Muscle of arm (tissue), 1 donor: ENCODE measurements at regions not wholly inside any gene's neighbourhood (a gene's known extent, or its start where the extent isn't known, plus 50 kb on each side); places are given as distances from the start of the nearest gene placed in this dataset.

Source experiments
- DNase-seq: peaks from one replicate; pipeline ENCODE4 v3.0.0-alpha.2; 2013

DNA sequence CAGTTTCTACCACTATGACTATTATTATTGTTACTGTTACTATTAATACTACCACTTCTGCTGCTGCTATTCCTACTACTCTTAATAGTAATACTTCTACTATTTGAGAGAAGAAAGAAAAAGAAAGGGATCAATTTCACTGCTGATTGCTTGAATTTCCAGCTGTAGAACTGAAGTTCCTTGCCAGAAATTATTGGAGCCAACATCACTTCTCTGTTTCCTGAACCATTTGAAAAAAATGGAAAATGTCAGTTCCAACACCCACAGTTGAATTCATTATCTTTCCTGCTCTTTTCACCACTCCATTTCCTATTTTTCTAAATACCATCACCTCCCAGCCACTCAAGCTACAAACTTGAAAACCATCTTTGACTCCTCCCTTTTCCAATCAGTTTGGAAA is 54.1 kb upstream of the PIK3C2G start:
- DNase-seq, result peak; percentile 74

DNA sequence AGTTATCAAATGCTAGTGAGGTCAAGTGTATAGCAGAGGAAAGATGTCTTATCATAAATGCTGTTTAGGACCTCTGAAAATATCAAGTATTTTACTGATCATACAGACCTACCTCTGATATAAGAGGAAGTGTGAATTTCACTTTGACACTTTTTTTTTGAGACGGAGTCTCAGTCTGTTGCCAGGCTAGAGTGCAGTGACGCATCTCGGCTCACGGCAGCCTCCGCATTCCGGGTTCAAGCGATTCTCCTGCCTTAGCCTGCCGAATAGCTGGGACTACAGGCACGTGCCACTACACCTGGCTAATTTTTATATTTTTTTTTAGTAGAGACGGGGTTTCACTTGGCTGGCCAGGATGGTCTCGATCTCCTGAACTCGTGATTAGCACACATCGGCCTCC is 55.1 kb upstream of the PIK3C2G start:
- no peak for DNase-seq

DNA sequence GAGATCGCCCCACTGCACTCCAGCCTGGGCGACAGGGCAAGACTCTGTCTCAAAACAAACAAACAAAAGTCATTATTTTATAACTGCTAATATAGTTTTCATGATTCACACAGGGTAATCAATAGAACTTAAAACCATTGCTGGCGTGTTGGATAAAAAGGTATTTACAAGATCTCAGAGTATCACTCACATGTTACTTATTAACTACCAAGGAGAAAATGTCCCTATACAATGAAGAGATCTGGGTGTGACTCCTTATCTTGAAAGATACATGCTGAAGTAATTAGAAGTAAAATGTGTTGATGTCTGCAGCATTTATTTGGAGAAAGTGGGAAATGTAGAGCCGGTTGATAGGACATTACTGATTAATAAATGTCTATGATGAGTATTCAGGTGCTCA is 57.3 kb upstream of the PIK3C2G start:
- no peak for DNase-seq

DNA sequence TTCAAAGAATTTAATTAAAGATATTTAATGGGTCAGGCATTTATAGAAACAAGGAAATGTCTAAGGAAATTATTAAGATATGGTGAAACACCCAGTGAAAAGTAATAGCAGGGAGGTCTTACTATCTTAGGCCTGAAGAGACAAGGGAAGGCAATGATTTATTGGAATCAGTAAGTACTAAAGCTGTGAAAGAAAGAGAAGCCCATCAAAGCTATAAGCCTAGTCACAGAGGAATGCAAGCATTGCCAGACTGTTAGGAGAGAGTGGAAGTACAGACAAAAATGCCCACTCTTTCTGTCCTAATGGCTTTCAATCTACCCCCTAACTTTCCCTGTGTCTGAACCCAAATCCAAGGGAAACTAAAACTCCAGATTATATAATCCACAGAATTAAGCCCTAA is 69.2 kb upstream of the PIK3C2G start:
- no peak for DNase-seq

DNA sequence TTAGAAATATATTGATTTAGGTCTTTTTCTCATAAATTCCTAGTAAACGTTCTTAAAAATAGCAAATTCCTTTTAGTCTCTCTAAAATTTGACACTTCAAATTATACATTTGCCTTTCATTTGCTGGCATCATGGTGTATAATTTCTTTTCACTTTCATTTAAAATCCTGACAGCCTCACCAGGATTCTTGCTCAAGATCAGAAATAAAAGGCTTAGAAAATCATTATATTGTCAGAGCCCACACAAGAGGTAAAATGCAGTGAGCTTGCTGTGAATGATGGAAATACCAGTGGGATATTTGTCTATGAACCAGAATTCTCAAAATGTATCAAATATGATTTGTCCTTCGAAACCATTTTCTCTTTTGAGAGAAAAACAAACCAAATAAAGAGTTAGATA is 78.2 kb upstream of the PIK3C2G start:
- no peak for DNase-seq

DNA sequence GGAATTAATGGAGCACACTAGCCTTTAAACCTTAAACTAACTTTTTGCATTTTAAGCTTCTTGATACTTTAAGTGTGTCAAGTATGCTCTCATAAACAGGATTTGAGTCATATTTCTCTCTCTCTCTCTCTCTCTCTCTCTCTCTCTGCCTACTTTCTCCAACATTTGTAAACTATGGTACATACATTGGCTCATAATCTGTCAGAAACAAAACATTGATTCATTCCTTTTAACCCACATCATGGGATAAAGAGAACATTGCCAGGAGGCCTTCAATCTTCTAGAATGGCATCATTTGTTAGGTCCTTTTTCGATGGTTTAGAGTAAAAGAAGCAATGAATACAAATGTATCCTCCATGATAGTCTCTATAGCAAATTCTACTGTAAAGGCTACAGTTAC is 81.6 kb upstream of the RERGL start:
- no peak for DNase-seq

DNA sequence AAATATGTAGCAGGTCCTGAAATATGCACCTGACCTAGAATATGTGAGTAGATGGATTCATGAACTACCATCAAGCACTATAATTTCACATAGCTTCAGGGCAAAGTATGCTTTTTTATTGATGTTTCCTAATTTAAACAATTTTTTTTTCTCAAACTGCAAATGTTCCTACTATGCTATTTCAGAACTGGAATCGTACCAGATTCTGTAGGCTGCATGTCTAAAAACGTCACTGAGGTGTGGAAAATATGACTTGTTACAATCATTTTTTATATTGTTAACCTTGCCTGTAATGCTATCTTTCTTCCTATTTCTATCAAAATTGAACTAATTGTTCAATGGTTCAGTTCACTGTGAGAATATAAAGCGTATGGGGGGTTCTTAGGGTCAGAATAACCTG is 78.0 kb upstream of the RERGL start:
- no peak for DNase-seq

DNA sequence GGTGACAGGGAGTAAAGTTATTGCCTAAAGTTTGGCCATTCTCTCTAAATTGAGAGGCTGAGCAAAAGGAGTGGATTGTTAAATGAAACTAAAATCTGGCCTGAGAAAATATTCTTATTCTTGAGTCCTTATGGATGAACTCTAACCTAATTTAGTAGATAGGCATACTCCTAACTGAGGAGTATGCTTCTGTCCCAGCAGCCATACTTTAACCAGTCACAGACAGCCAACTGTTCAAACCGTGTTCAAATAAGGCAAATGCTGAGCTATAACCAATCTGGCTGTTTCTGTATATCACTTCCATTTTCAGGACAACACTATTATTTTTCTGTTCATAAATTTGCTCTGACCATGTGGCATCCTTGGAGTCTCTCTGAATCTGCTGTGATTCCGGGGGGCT is 75.9 kb upstream of the RERGL start:
- no peak for DNase-seq

DNA sequence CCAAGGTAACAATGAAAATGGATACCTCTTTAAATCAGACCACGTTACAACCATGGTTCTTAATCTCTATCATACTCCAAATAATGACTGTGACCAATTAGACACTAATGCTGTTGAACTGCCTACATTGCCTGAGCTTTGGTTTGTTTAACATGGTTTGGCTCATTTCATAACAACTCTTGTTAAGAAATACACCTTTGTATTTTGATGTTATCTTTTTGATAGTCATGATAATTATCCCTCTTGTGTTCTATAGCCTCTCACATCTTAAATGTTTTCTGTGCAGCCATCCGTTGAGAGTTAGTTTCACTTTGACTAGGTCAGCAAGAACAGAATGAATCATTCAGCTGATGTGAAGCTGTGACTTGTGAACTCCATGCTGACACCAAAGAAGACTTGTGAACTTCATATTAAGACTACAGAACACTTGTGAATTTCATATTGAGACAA is 75.5 kb upstream of the RERGL start:
- peak; percentile 15 for DNase-seq

DNA sequence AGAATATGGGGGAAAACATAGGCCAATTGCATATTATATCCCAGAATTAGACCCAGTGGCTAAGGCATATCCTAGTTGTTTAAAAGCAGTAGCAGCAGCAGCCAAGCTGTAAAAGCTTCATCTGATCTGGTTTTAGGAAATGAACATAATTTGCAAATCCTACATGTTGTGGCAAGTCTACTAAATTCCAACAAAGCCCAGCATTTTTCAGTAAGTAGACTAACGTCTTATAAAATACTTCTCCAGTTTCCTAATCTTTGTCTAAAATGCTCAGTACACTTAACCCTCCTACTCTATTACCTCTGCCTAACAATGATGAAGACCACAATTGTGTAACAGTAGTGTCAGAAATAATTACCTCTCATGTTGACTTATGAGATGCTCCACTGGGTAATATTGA is 70.9 kb upstream of the RERGL start:
- DNase-seq, result no peak

DNA sequence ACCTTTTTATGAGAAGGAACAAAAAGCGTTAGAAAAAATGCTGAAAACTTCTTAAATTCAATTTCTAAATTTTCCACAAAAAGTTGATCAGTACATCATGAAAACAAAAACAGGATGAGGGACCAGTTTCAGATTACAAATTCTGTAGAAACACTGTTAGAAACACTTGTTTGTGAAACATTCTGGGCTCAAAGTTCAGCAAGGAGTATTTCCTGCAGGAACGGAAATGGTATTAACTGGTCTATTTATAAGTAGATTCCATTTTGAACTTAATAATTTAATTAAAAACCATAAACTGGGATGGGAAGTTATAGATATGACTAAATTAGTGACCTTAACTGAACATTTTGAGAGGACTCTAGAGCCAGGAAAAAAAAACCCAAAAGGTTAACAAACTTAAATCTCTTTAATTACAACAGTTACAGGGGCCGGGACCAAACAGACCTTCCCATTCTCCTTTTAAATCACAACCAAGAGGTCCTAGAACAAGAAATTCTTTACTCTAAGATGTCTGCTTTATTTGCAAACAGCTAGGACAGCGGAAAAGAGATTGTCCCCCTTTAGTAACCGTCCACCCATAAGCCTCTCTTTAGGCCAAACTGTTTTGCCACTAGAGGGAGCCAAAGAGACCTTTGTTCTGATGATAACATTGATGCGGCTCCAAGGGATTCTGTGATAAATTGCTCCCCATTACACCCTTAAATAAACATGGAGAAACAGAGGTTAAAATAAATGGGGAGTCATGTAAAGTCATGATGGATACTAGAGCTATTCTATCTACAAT is 69.0 kb upstream of the RERGL start:
- no peak for DNase-seq

DNA sequence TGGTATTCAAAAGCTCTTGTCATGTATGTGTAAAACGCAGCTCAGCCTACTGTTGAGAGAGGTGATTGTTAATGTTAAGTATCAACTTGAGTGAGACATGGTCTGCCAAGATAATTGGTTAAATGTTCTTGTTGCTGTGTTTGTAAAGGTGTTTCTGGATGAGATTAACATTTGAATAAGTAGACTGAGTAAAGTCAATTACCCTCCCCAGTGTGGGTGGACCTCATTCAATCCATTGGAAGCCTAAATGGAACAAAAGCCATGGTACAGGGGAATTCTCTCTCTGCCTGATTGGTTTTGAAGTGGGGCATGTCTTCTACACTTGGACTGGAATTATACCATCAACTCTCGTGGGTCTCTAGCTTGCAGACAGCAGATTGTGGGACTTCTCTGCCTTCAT is 63.8 kb upstream of the RERGL start:
- DNase-seq, result no peak

DNA sequence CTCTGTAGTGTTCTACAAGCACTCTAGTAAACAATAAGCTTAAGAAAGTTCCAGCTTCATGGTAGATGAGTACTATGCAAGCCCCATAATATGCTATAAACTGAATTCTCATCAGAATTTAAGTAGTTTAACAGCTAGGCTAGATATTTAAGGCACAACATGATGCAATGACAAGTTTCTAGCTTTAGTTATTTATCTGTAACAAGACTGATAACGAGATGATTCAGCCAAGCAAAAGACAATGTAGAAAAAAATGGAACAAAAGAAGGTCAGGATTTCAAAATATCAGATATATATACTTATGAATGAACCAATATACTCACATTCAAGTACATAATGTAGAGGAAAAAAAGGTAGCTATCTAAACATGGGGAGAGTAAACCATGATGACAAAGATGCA is 61.0 kb upstream of the RERGL start:
- DNase-seq, result no peak

DNA sequence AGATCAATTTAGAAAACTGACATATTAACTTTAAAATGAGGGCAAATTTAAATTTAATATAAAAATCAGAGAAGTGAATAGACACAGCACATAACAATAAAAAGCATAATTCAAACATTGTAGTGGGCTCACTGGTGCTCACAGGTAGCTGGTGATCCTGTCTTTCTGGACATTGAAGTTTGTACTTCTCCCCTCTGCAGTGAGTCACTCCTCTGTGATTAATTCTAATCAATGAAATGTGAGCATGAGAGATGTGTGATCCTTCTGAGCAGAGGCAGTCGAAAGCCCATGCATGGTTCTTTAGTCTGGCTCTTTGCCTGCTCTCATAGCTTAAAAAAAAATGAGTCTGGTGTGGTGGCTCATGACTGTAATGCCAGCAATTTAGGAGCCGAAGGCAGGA is 59.0 kb upstream of the RERGL start:
- DNase-seq, result no peak

DNA sequence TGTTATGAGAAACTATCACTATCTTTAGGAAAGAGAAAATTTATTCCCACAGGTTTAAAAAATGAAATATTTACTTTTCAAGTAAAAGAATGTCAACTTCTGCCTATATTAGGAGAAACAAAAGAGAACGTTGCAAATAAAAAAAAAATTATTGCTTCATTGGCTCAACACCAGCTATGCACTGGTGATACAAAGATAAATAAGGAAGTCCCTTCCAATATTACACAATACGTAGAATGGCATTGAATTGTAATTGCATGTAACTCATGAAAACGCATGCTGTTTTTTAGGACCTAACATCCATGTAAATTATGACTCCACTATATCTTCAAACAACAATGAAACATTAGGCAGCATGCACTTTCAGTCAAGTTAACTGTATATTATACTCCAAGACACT is 56.4 kb upstream of the RERGL start:
- no peak for DNase-seq

DNA sequence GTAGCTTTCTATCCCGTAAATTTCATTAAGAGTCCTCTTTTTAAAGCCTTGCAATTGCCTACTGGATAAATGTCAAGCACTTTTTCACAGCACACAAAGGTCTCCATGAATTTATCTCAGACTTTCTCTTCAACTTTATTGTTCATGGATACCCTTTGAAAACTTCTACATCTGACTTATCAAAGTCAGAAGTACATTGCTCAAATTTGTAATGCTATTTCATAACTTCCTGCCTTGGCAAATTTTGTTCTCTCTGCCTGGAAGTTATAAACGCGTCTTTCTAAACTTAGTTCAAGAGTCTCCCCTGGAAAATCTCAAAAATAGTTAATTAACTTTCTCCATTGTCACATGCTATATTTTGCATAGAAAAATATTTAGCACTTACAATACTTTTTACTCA is 55.9 kb upstream of the RERGL start:
- no peak for DNase-seq

DNA sequence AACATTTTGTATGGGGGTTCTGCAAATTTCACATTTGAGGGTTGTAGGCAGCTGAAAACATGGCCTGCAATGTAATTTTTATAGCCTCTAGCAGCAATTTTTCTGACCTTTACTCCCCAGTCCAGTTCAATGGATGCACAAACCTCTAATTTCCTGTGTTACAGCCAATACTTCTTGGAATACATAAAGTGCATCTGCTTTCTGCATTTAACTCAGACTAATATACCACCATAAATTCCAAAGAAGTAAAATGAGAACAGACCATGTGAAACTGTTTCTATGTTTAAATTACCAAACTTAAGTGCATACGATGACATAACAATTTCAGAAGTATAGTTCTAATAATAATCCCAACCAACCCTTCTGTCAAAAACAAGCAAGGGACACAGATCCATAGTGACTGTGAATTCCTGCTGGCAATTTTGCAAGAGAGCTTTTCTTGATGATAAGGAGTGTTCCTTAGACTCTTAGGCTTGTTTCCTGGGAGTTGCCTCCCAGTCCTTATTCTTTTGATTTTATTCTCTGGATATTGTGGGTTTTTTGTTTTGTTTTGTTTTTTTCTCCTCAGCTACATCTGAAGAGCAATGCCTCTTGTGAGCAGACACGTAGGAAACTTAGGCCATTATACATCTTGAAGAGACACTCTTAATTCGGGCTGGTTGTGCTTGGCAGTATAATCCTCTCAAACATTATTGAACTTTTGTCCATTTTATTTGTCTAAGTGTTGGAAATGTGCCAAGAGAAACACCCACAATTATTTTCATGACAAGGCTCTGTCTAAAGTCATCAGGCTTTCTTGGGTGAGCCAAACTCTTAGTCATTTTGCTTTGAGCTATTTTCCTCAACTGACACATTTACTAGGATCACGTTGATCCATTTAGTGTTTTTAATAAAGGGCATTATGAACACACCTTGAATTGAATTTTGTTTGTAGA is 51.3 kb upstream of the RERGL start:
- DNase-seq, result peak; percentile 53

DNA sequence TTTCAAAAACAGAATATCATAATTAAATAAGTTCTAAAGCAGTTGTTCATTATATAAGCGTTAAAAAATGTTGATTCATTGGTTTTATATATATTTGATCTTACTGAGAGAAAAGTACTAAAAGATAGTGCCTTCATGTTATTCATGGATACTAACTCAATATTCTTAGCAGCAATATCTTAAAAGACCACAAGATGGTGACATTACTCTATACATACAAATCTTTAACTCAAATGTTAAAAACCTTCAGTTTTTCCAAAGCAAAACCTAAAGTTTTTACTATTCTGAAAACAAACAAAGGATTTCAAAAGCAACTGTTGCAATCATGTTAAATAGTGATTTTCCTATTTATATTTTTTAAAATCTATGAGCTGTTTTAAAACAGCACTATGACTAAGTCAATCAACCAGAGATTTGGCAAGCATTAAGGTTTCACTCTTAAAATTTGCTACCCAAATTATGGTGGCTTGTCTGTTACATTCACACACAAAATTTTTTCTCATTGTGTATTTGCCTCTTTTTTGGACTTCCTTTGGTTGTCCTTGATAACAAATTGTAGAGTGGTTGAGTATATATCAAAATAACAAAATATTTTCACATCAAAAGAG is 50.1 kb upstream of the RERGL start:
- peak; percentile 60 for DNase-seq
